GM21526 (cell line): ENCODE measurements at regions not wholly inside any gene's neighbourhood (a gene's known extent, or its start where the extent isn't known, plus 50 kb on each side); places are given as distances from the start of the nearest gene placed in this dataset.
"Not testable (repeated sequence)": the region's sequence is repeated elsewhere in the genome, so short reads cannot be mapped to it uniquely, and the experiment has no call there.

ENCODE experiments used
- ATAC-seq: cut with Tn5 transposase; IDR thresholded peaks from one replicate; pipeline ENCODE4 v1.9.1; 2021; ENCODE audit warnings: moderate library complexity; ENCODE audit not compliant: unreplicated experiment, low FRiP score

GRCh38 chr6:44038543-44039065, 88.6 kb downstream of the MRPL14 start:
- ATAC-seq = no peak

GRCh38 chr6:44037847-44038542, 89.3 kb downstream of the MRPL14 start:
- ATAC-seq = no peak

- ATAC-seq = not testable (repeated sequence)
Observed at GRCh38 chr6:44037276-44037675, 90.0 kb downstream of the MRPL14 start.

- no peak for ATAC-seq
Observed at GRCh38 chr6:44036699-44037101, 90.6 kb downstream of the MRPL14 start.

GRCh38 chr6:44036196-44036595, 91.1 kb downstream of the MRPL14 start:
- no peak for ATAC-seq

GRCh38 chr6:44035621-44036020, 91.6 kb downstream of the MRPL14 start:
- ATAC-seq = no peak

GRCh38 chr6:44034931-44035345, 92.3 kb downstream of the MRPL14 start:
- ATAC-seq = no peak

- ATAC-seq = no peak
Observed at GRCh38 chr6:44034391-44034861, 92.8 kb downstream of the MRPL14 start.

- ATAC-seq = no peak
Observed at GRCh38 chr6:44030812-44031454, 96.3 kb downstream of the MRPL14 start.

- no peak for ATAC-seq
Observed at GRCh38 chr6:44029444-44030185, 97.6 kb downstream of the MRPL14 start.

- no peak for ATAC-seq
Observed at GRCh38 chr6:44028789-44029310, 98.4 kb downstream of the MRPL14 start.

GRCh38 chr6:44025226-44025625, 102.0 kb downstream of the MRPL14 start:
- ATAC-seq = no peak

GRCh38 chr6:44024574-44025219, 102.6 kb downstream of the MRPL14 start:
- ATAC-seq = no peak

- ATAC-seq = no peak
Observed at GRCh38 chr6:44023586-44024454, 103.4 kb downstream of the MRPL14 start.

- ATAC-seq = no peak
Observed at GRCh38 chr6:44022671-44023352, 104.4 kb downstream of the MRPL14 start.

GRCh38 chr6:44022296-44022661, 105.0 kb downstream of the MRPL14 start:
- ATAC-seq = no peak

GRCh38 chr6:44021589-44022295, 105.5 kb downstream of the MRPL14 start:
- no peak for ATAC-seq

- ATAC-seq = no peak
Observed at GRCh38 chr6:44020664-44021425, 106.4 kb downstream of the MRPL14 start.
